Vagina (tissue), 2 donors: ENCODE measurements at regions not wholly inside any gene's neighbourhood (a gene's known extent, or its start where the extent isn't known, plus 50 kb on each side); places are given as distances from the start of the nearest gene placed in this dataset.

Source experiments
- CTCF ChIP-seq, 3 experiments: fragments of 450-650 bp in 2 of 3; fragments of 200-600 bp in 1 of 3; sonication (generic) in 1 of 3; IDR thresholded peaks; one replicate each; pipeline ENCODE4 v1.5.1; 2017 to 2019; ENCODE audit warnings: antibody characterized with exemption in 3 of 3, mild to moderate bottlenecking in 2 of 3, moderate library complexity in 2 of 3
- POLR2AphosphoS5 ChIP-seq, 2 donors: sonication (generic); formaldehyde crosslinking; IDR thresholded peaks; one replicate each; pipeline ENCODE4 v1.9.0; 2017; ENCODE audit warnings: antibody characterized with exemption in 2 of 2, mild to moderate bottlenecking in 2 of 2, low read depth in 1 of 2; ENCODE audit not compliant: insufficient read depth in 1 of 2

- TF ChIP-seq POLR2AphosphoS5 (IDR thresholded peaks at IDR 0.05; ENCODE audit: insufficient read depth in 1 of 2, low read depth in 1 of 2) (no peak), CTCF (IDR thresholded peaks at IDR 0.05) (no peak)
Measured at GRCh38 chr20:58131551-58132142, 96.8 kb downstream of the ANKRD60 start.
